Islet precursor cell (in vitro differentiated cells): ENCODE measurements at regions not wholly inside any gene's neighbourhood (a gene's known extent, or its start where the extent isn't known, plus 50 kb on each side); places are given as distances from the start of the nearest gene placed in this dataset.
A peak's percentile ranks its signal among the peaks of the same experiment; 100 is the strongest.

Source experiments
- DNase-seq: peaks from one replicate; pipeline ENCODE4 v3.0.0-alpha.2; 2018

DNA sequence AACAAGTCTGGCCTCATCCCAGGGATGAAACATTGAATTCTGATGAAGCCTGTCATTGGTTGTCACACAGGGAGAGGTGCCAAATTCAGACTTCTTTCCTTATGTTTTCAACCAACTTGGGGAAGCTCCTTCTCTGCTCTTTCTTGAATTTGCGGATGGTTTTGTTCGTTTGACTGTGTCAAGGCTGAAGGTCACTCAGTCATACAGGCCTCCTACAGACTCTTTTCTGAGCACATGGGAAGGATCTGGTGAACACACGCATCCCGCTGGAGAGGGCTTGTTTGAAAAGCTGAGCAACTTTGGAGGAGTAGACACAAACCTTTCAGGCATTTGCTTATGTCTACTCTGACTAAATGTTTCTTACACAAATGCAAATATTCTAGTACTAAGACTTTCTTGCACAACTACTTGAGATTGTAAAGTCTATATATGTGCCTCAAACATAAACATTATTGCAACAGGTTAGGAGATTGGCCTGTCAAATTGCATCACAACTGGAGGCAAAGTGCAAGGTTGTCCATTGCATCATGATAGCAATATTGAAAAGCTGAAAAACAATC, 151.5 kb upstream of the NR3C1 start:
- no peak for DNase-seq

DNA sequence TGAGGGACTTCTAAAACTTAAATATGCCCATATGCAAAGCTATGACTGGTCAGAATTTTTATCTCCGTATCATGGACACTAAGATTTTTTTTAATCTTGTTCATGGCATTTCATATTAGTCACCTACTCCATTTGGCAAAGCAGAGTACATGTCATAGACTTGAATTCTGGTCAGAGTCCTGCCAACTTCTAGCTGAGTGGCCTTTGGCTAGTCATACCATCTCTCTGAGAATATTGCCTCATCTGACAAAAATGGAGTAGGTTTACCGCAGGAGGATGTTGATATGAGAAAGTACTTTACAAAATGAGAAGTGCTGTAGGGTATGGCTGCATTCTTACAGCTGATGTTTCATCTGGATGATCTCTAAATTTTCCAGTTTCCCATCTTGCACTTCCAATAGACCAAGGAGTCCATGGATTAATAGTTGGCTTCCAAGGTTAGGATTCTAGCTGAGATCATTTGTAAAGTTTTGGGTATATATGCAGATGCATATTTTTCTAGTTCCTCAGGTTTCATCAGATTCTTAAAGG, 150.8 kb upstream of the NR3C1 start:
- no peak for DNase-seq

DNA sequence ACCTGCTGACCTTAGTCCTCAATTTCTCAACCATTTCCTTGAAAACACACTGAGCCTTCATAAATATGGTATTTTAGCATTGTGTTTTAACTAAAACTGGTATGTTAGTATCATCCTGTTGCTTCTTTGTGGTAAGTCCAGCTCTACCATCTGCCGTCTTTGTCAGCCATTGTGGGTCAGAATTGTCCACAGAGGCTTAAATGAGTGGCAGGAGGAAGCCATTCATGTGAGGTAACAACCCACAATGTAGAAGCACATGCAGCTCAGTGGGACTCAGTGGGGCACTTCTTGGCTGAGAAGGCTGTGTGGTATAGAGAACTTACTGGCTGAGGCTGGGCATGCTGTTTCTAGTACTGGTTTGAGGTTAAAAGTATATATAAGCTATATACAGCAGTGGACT, 149.2 kb upstream of the NR3C1 start:
- no peak for DNase-seq

DNA sequence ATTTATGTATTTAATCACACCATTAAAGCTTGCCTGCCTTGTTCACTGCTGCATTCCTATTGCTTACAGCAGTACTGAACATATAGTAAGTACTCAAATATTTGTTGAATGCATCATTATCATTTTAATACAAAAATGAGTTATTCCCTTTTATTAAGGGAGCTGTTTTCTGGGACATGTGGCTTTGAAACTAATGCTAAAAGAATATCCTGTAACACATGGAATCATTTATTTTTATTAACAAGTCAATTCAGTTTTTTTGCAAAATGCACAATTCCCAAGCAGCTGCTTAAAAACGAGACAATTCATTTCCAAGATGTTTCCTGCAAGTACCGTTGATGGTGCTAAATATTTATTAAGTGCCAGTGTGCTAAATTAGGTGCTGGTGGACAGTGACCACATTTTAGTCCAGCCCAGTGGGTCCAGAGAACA, 148.3 kb upstream of the NR3C1 start:
- no peak for DNase-seq

DNA sequence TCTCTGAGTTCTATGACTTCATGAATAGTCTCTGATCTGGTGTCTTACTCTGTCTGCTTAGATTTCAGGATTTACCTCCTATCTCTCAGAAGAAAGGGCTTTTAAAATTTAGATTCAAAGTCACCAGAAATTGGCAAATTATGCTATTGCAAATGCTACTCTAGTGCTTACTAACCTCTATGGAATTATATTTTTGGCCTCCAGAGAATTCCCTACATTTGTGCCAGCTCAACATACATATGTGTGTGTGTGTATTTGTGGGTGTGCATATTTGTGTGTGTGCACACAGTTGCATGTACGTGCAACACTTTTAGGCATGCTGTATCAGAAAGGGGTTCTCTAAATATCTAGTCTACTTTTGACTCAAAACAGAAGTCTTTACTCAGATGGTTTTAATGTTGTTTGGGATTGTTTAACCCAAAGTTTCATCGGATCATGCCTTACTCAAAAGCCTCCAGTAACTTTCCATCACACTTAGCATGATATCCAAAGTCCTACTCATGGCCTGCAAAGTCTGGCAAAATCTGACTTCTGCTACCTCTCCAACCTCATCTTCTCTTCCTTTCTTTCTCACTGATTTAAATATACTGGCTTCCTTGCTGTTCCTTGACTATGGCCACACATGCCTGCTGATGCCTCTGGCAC, 147.6 kb upstream of the NR3C1 start:
- no peak for DNase-seq

DNA sequence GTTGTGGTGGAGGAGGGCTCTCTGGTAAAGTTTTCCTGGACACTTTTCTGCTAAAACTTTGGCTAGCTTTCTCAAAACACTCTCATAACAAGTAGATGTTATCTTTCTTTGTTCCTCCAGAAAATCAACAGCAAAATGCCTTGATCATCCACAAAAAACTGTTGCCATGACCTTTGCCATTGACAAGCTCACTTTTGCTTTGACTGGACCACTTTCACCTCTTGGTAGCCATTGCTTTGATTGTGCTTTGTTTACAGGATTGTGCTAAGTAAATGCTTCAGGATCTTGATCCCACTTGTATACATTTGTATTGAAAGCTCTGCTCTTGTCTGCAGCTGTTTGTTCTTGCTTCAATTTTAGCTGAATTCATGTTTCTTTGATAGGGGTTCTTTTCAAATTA, 143.9 kb upstream of the NR3C1 start:
- no peak for DNase-seq

DNA sequence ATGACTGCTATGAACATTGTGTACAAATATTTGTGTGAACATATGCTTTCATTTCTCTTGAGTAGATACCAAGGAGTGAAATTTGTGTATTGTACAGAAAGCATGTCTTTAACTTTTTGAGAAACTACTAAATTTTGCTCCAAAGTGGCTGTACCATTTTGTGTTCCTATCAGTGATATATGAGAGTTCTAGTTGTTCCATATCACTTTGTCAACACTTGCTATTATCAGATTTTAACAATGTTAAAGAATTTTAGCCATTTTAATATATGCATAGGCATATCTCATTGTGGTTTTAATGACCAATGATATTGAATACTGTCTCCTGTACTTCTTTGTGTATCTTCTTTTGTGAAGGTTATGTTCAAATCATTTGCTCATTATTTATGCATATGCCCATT, 142.9 kb upstream of the NR3C1 start:
- DNase-seq = no peak

DNA sequence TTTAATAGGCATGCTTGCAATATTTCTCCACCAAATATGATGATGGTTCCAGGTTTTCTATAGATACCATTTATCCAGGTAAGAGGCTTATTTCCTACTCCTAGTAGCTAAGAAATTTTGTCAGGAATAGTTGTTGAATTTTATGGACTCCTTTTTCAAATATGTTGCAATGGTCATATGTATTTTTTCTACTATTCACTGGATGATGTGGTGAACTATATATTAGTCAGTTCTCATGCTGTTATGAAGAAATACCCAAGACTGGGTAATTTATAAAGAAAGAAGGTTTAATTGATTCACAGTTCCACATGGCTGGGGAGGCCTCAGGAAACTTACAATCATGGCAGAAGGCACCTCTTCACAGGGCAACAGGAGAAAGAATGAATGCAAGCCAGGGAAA, 141.1 kb upstream of the NR3C1 start:
- no peak for DNase-seq

DNA sequence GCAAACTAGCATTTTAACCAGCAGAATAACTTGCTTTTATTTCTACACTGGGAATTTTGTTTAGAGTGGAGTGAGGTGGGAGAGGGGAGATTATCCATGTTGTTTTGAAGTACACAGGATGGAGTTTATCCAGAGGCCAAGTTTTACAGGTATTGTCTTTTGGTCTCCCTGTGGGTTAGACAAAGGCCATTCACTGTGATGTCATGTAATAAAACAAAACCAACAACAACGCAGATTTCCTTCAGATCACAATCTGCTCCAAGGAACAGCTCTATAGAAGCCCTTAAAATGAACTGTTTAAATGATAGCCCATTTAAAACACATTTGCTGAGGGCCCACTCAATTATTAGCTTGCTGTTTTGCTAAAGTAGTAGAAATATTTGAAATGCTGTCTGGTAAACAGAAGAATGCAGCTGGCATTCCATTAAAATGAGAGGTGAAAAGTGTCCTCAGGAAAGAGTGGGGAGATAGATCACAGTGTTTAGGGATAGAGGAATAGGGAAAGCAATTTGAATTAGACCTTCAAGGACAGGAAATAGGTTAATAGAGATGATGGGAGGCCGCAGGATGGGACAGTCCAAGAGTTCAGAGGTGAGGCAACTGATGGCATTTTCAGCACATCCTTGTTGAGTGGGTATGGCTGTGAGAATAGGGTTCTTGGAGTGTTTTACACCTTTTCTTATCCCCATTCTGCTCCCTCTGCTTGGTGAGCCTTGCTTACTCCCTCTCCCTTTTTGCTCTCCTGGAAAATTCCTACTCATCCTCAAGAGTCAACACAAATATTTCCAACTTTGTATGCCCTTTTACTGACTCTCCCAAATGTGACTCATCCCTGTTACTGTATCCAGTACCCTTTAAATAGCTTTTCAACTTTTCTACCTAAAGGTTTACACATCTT, 140.1 kb upstream of the NR3C1 start:
- peak; percentile 63 for DNase-seq

DNA sequence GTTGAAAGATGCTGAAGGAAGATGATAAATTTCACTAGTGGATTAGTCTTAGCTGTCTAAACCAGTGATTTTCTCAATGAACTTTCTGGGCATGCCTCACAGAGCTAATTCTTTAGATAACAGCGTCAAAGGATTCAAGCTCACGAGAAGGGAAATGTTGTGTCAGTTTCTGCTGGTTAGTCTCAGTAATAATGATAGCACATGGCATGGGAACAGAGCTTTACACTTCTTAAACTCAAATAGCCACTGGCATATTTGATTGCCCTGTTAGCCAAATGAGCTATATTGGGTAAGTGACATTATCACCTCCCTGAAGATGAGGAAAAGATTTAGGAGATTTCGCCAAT, 139.3 kb upstream of the NR3C1 start:
- DNase-seq = no peak

DNA sequence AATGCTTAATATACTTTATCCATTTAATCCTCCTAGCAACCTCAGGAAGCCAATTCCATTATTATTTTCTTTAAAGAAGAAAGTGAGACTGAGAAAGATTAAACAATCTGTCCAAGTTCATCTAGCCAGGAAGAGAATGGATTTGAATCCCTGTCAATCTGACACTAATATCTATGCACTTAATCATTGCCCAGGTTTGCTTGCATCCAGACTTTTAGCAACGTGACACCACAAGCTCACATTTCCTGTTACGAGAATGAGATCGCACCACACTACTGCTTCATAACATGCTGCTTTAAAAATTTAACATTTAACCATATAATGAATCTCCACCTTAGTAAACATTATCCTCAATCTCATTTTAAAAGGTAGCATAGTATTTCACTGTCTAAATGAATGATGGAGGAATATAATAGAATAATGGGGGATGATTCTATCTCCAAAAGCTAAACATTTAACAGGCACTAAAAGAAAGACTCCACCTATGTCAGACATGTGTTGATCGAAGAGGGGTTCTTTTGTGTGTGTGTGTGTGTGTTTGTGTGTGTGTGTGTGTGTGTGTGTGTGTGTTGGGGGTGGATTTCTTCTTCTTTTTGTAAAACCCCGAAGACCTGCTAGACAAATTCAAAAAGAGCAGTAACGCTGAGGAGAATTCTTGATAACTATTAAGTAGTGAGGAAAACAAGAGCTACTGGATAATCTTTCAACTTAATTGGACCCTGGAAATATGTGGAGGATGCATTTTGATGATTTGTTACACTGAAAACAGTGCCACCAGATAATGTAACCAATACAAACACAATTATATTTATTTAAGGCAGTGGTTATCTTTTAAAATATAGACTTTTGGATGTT, 138.7 kb upstream of the NR3C1 start:
- no peak for DNase-seq

DNA sequence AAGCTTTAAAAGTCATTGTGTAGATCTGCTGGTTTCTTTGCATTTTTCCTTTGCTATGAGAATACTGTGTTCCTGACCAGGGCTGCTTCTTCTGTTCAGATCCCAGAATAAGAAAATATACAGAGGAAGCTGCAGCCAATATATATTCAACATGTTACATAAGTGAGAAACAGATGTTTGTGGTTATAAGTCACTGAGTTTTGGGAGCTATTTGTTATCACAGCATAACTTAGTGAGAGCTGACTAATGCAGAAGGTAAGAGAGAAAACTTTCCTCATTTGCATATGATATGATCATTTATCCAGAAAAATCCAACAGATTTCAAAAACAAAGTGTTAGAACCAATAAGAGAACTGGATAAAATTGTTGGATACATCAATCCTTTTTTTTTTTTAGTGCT, 136.3 kb upstream of the NR3C1 start:
- DNase-seq = no peak

DNA sequence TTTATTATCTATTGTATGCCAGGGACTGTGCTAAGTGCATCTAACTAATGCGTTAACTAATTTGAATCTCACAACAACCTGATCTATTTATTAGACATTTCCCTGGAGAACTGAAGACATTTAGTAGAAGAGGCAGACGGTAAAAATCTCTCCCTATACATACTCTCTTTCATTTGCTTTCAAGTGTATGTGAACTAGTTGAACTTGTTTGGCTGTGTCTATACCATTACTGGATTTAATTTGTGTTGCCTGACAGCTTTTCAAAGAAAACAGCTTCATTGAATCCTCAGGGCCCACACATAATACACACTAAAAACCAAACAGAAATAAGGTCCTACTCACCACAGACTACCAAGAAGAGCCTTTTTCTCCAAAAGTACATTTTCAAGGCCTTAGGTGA, 133.6 kb upstream of the NR3C1 start:
- no peak for DNase-seq

DNA sequence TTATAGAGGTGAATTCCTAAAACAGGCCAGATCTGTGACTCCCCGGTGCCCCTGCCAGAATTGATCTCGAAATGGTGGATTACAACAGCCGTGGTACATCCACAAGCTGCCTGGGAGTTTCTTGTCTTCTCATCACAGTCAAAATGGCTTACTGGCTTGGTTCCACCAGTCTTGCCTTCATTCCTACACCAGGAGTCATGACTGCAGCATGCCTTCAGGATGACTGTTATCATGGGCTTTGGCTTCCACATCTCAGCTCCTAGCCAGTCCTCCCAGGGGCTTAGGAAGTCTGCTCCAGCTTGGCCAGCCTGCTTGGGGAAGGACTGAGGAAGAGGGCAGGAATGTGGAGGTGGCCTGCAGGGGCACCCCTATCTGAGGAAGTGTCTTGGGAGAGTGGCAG, 132.9 kb upstream of the NR3C1 start:
- DNase-seq = peak; percentile 90

DNA sequence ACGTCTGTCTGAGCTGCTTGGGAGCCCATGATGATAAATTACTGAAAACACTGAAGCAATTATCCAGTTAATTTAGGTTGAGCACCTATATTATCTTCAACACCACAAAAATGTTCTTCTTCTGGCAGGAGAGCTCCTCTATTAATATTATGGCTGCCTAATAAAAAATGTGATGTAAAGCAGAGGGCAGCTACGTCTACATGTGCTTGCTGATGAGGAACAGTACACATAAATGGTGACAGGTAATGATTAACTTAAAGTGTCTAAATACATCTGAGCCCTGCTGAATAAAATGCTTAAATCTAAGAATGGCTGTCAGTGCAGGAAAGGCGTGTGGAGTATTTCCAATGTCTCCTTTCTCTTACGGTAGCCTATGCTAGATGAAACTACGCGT, 131.3 kb upstream of the NR3C1 start:
- no peak for DNase-seq

DNA sequence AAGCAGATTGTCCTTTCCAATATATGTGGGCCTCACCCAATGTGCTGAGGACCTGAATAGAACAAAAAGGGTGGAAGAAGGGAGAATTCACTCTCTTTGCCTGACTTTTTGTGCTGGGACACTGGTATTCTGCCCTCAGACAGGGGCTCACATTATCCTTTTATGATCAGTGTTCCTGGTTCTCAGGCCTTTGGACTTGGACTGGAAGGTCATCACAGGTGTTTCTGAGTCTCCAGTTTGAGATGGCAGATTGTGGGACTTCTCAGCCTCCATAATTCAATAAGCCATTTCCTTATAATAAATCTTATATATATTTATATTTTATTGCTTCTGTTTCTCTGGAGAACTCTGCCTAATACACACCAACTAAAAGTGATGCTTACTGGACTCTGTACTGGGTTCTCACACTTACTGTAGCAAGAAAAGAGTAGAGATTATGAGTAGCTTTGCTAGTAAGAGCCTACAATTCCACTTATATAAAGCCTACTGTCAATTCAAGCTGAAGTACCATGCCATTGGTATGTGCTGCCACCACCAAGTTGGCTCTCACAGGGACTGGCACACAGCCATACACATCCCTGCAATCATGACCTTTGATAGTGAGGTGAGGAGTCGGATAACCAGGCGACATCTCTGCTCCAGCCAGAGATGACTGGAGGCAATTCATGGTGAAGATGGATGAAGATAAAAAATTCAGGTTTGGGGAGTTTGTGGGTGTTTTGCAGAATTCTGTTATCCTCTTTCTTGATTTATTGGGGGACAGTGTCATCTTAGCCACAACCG, 130.7 kb upstream of the NR3C1 start:
- DNase-seq = no peak

DNA sequence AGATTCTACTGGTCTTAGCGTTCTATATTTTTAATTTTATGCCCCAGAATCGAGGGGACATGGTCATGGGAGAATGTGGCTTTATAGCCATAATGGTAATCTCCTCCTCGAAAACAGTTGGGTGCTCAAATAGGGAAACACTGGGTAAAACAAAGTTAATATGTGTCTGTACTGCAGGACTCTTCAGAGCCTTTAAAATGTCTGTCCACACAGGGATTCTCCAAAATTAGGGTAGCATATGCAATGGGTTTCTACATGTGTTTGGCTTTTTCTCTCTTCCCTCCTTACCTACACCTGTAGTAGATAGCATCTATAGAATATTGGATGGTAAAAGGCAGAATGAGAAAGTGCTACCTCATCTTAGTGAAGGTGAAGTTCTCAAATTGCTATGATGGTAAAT, 130.0 kb upstream of the NR3C1 start:
- no peak for DNase-seq

DNA sequence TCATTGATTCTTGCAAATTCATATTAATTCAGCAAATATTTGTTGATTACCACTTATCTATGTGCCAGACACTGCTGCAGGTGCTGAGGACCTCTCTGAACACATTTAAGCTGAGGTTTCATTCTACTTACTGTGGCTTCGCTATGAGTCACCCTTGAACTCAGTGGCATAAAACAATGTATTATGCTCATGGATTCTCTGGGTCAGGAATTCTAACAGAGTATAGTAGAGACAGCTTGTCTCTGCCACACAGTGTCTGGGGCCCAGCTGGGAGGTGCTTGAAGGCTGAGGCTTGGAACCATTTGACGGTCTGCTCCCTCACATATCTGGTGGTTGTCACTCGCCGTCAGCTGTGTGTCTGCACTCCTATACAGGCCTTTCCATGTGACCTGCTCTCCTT, 124.3 kb upstream of the NR3C1 start:
- peak; percentile 57 for DNase-seq

DNA sequence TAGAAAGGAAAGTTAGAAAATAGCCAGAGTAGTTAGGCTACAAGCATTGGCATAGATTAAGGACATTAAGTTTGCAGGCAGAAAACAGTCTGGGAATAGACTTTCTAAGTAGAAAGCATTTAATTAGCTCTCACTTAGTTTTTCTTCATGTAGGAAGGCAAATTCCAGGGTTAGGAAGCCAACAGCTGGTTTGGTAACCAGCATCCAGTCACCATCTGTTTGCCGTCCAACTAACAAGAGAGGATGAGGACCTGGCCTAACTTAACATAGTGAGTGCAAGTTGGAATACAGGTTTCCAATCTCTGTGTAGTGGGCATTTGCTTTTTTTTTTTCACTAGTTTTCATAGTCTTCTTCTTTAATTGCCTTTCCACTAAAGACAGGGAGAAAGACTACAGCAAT, 121.7 kb upstream of the NR3C1 start:
- DNase-seq = no peak

DNA sequence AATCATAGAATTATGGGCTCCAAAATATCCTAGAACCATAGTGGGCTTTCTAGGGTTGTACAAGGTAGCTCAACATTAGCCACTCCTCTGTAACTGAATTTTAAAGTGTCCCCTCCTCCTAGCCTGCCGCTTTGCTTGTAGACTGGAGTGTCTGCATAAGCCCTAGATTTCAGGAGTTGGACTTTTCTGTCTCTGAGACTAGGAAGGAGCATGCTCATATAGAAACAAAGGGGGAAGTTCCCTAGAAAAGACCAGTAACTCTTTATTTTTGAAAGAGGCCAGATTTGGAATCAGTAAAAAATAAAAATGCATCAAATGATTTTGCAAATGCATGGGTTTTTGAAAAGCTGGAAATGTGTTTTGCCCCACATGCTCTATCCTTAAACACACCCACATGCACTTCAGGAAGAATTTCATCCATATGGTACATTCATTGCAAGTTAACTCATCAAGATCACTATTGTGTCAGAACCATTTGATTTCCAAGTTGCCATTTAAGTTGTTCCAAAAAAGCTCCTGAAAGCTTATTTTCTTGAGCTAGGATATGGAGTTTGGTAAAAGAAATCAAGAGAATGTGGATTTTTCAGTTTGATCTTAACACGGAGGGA, 121.0 kb upstream of the NR3C1 start:
- no peak for DNase-seq

DNA sequence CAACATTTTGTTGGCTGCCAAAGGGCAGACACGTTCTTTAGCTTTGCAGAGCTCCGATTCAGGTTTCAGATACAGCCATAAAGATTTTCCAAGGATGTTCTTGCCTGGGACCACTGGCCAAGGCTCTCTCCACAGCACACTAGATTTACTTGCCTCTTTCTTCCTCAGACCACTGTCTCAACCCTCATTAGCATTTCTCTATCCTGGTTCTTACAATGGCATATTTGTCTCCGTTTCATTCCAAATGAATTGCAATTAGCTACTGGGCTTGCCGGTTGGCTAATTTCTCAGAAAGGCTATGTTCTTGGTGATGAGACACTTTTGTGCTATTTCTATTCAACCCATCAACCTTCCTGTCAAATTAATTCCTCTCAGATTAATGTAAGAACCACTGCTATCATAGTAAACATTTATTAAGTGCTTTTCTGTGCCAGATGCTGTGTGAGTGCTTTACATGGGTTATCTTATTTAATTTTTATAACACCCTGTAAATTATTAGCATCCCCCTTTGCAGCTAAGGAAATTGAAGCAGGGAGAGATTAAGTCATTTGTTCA, 118.4 kb upstream of the NR3C1 start:
- DNase-seq = no peak

DNA sequence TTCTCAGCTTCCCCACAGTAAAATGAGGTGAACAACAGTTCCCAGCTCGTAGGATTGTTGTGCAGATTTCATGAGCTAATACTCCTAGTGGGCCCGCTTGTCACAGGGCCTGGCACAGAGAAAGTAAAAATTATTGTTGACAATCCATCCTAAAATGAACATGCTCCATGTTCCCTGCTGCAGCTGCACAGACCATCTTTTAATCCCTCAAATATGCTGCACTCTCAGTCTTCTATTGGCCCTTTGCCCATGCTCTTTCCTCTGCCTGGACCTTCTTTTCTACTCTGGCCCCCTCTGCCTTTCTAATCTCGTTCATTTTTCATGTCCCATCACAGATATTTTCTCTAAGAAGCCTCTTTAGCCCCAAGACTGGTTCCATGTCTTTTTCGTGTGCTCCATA, 117.7 kb upstream of the NR3C1 start:
- no peak for DNase-seq
